Caco-2 (cell line): ENCODE measurements at regions not wholly inside any gene's neighbourhood (a gene's known extent, or its start where the extent isn't known, plus 50 kb on each side); places are given as distances from the start of the nearest gene placed in this dataset.

Experiments used
- BruUV-seq: library from RNA; stranded (reverse); fragments of 400-500 nt; replicated peaks from 2 replicates; lab custom pipeline; 2021; lab: Mats Ljungman, UMichigan
- CTCF ChIA-PET: fragments of 300-600 bp; sonication (Branson Sonifier 250); formaldehyde crosslinking; loops from one replicate; lab custom pipeline; 2022; ENCODE audit warnings: antibody characterized with exemption; lab: Charles Lee
- POLR2A ChIA-PET: fragments of 300-600 bp; sonication (Branson Sonifier 250); formaldehyde crosslinking; loops from one replicate; lab custom pipeline; 2022; ENCODE audit warnings: antibody characterized with exemption; lab: Charles Lee
- DNase-seq, 2 experiments: peaks; one replicate each; pipeline versions ENCODE4 v3.0.0 to v3.0.0-alpha.2; 2020 to 2022
- H3K27me3 ChIP-seq: replicated peaks from 2 replicates; pipeline ENCODE4 v1.6.0; 2011; ENCODE audit warnings: low read length; ENCODE audit not compliant: control insufficient read depth, insufficient read depth
- H3K36me3 ChIP-seq: 2 replicates; pipeline ENCODE4 v1.5.1; 2011; ENCODE audit warnings: low read length; ENCODE audit not compliant: control insufficient read depth, insufficient read depth
- H3K4me1 ChIP-seq: fragments of 250-450 bp; sonication (Bioruptor Pico); 2 replicates; pipeline ENCODE4 v1.5.1; 2020; ENCODE audit warnings: mild to moderate bottlenecking
- H3K4me3 ChIP-seq: 2 replicates; pipeline ENCODE4 v1.5.1; 2011; ENCODE audit warnings: low read depth, mild to moderate bottlenecking, control low read depth, low read length
- H3K9me3 ChIP-seq: fragments of 250-450 bp; sonication (Bioruptor Pico); 2 replicates; pipeline ENCODE4 v1.5.1; 2020; ENCODE audit warnings: mild to moderate bottlenecking, moderate library complexity
- H3K27ac Mint-ChIP-seq: one replicate; pipeline ENCODE4 v1.8.0; 2022; ENCODE audit warnings: mixed read lengths; ENCODE audit not compliant: unreplicated experiment
- H3K27me3 Mint-ChIP-seq: one replicate; pipeline ENCODE4 v1.8.0; 2022; ENCODE audit warnings: mixed read lengths; ENCODE audit not compliant: insufficient read depth, unreplicated experiment
- H3K36me3 Mint-ChIP-seq: one replicate; pipeline ENCODE4 v1.8.0; 2022; ENCODE audit warnings: mild to moderate bottlenecking, mixed read lengths; ENCODE audit not compliant: insufficient read depth, unreplicated experiment
- H3K4me1 Mint-ChIP-seq: one replicate; pipeline ENCODE4 v1.8.0; 2022; ENCODE audit warnings: low read depth, mixed read lengths; ENCODE audit not compliant: unreplicated experiment
- H3K4me3 Mint-ChIP-seq: one replicate; pipeline ENCODE4 v1.8.0; 2022; ENCODE audit warnings: mild to moderate bottlenecking, moderate library complexity, mixed read lengths; ENCODE audit not compliant: unreplicated experiment
- H3K9me3 Mint-ChIP-seq: one replicate; pipeline ENCODE4 v1.8.0; 2022; ENCODE audit warnings: mixed read lengths; ENCODE audit not compliant: unreplicated experiment
- CTCF ChIP-seq, 2 experiments: fragments of 200-600 bp in 1 of 2; IDR thresholded peaks; 1 replicate in 1 of 2; 2 replicates in 1 of 2; pipeline versions ENCODE4 v1.5.1 to v1.8.0; 2011 to 2022; ENCODE audit warnings: antibody characterized with exemption in 1 of 2, control low read depth in 1 of 2, inconsistent platforms in 1 of 2, low read depth in 1 of 2, low read length in 1 of 2, mild to moderate bottlenecking in 1 of 2, moderate library complexity in 1 of 2; ENCODE audit not compliant: insufficient read depth in 1 of 2, severe bottlenecking in 1 of 2, unreplicated experiment in 1 of 2
- intact Hi-C: fragments of 100-400 bp; cut with micrococcal nuclease; formaldehyde crosslinking; loops from one replicate; pipeline ENCODE4 v1.10.0; 2022; ENCODE audit not compliant: unreplicated experiment

- BruUV-seq = no TSS peak
- no peaks in the 10 kb centered on the region for H3K4me1 ChIP-seq
- H3K4me3 ChIP-seq = no peak overlapping the region
- peaks cover 11% of the 10 kb centered on the region for H3K27me3 Mint-ChIP-seq
- DNase-seq = no peak
- H3K27me3 ChIP-seq = no peaks in the 10 kb centered on the region
- H3K27ac Mint-ChIP-seq = no peak overlapping the region
- no peaks in the 10 kb centered on the region for H3K36me3 Mint-ChIP-seq
- ChIA-PET POLR2A (no interaction called here), CTCF (no interaction called here)
- intact Hi-C loops = no loop called here
- no peak overlapping the region for H3K4me3 Mint-ChIP-seq
- H3K9me3 ChIP-seq = no peaks in the 10 kb centered on the region
- no peak for TF ChIP-seq CTCF (IDR thresholded peaks at IDR 0.05; ENCODE audit: insufficient read depth in 1 of 2, low read depth in 1 of 2, low read length in 1 of 2, severe bottlenecking in 1 of 2, unreplicated experiment in 1 of 2)
- H3K36me3 ChIP-seq = no peaks in the 10 kb centered on the region
- no peaks in the 10 kb centered on the region for H3K9me3 Mint-ChIP-seq
- H3K4me1 Mint-ChIP-seq = no peaks in the 10 kb centered on the region
Measured at GRCh38 chr10:61314273-61314672, 138.9 kb downstream of the TMEM26 start.

- no peaks in the 10 kb centered on the region for H3K27me3 ChIP-seq
- Mint-ChIP-seq H3K4me3 (no peak overlapping the region), H3K36me3 (no peaks in the 10 kb centered on the region), H3K27me3 (peaks cover 11% of the 10 kb centered on the region), H3K4me1 (no peaks in the 10 kb centered on the region), H3K9me3 (no peaks in the 10 kb centered on the region), H3K27ac (no peak overlapping the region)
- H3K4me3 ChIP-seq = no peak overlapping the region
- no peak for DNase-seq
- H3K4me1 ChIP-seq = no peaks in the 10 kb centered on the region
- TF ChIP-seq CTCF (IDR thresholded peaks at IDR 0.05; ENCODE audit: insufficient read depth in 1 of 2, low read depth in 1 of 2, low read length in 1 of 2, severe bottlenecking in 1 of 2, unreplicated experiment in 1 of 2) = no peak
- POLR2A ChIA-PET = no interaction called here
- H3K9me3 ChIP-seq = no peaks in the 10 kb centered on the region
- H3K36me3 ChIP-seq = no peaks in the 10 kb centered on the region
- intact Hi-C loops = no loop called here
- CTCF ChIA-PET = no interaction called here
- BruUV-seq = no TSS peak
Measured at GRCh38 chr10:61313460-61313859, 139.7 kb downstream of the TMEM26 start.

GRCh38 chr10:61304746-61305145 lies 148.4 kb downstream of the TMEM26 start:
- no peak for TF ChIP-seq CTCF (IDR thresholded peaks at IDR 0.05; ENCODE audit: insufficient read depth in 1 of 2, low read depth in 1 of 2, low read length in 1 of 2, severe bottlenecking in 1 of 2, unreplicated experiment in 1 of 2)
- intact Hi-C loops = no loop called here
- Mint-ChIP-seq H3K4me3 (no peak overlapping the region), H3K27ac (no peak overlapping the region), H3K4me1 (no peaks in the 10 kb centered on the region), H3K36me3 (no peaks in the 10 kb centered on the region), H3K9me3 (no peaks in the 10 kb centered on the region), H3K27me3 (peaks cover 11% of the 10 kb centered on the region)
- no TSS peak for BruUV-seq
- ChIA-PET POLR2A (no interaction called here), CTCF (no interaction called here)
- Histone ChIP-seq H3K27me3 (no peaks in the 10 kb centered on the region), H3K9me3 (no peaks in the 10 kb centered on the region), H3K36me3 (no peaks in the 10 kb centered on the region), H3K4me3 (no peak overlapping the region), H3K4me1 (no peaks in the 10 kb centered on the region)
- no peak for DNase-seq
